ENCODE measurements at regions not wholly inside any gene's neighbourhood (a gene's known extent, or its start where the extent isn't known, plus 50 kb on each side); places are given as distances from the start of the nearest gene placed in this dataset.
A peak's percentile ranks its signal among the peaks of the same experiment; 100 is the strongest.

DNA sequence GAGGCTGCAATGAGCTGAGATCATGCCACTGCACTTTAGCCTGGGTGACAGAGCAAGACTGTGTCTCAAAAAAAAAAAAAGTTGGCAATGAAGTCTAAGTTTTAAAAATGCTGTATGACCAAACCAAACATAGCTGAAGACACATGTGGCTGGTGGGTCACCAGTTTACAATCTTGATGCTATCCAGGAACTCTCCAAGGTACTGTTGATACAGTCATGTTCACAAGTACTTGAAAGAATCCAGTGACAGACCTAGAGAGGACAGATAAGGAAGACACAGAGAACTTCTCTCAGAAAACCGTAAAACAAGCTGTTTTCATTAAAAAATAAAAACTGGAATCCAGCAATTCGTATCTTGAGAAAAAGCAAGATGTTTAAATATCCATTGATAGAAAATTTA lies 95.7 kb downstream of the ACTBL2 start:
- ChIA-PET CTCF (interaction anchor here (0.7 kb wide), 1 partner anchor 18 kb away, joined by 3 read pairs; no protein-coding TSS in a partner anchor), POLR2A (no interaction called here)
- no peak overlapping the region for H3K27ac ChIP-seq (ENCODE audit: extremely low read depth, low read depth, low read length)
- no peaks in the 10 kb centered on the region for H3K4me1 ChIP-seq (ENCODE audit: control insufficient read depth, insufficient read depth, low read length)
- no peak overlapping the region for H3K4me3 ChIP-seq (ENCODE audit: low read depth, low read length)
- no peaks in the 10 kb centered on the region for H3K36me3 ChIP-seq (ENCODE audit: control insufficient read depth in 2 of 2, insufficient read depth in 1 of 2, low read length in 2 of 2)
- TF ChIP-seq ZBTB7A (tag by site-specific recombination; IDR thresholded peaks at IDR 0.05; ENCODE audit: low read depth) = no peak
- TF ChIP-seq, protein P1, sequence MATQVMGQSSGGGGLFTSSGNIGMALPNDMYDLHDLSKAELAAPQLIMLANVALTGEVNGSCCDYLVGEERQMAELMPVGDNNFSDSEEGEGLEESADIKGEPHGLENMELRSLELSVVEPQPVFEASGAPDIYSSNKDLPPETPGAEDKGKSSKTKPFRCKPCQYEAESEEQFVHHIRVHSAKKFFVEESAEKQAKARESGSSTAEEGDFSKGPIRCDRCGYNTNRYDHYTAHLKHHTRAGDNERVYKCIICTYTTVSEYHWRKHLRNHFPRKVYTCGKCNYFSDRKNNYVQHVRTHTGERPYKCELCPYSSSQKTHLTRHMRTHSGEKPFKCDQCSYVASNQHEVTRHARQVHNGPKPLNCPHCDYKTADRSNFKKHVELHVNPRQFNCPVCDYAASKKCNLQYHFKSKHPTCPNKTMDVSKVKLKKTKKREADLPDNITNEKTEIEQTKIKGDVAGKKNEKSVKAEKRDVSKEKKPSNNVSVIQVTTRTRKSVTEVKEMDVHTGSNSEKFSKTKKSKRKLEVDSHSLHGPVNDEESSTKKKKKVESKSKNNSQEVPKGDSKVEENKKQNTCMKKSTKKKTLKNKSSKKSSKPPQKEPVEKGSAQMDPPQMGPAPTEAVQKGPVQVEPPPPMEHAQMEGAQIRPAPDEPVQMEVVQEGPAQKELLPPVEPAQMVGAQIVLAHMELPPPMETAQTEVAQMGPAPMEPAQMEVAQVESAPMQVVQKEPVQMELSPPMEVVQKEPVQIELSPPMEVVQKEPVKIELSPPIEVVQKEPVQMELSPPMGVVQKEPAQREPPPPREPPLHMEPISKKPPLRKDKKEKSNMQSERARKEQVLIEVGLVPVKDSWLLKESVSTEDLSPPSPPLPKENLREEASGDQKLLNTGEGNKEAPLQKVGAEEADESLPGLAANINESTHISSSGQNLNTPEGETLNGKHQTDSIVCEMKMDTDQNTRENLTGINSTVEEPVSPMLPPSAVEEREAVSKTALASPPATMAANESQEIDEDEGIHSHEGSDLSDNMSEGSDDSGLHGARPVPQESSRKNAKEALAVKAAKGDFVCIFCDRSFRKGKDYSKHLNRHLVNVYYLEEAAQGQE (tag by site-specific recombination; IDR thresholded peaks at IDR 0.05) = peak; percentile 92
- H3K9me3 ChIP-seq (ENCODE audit: control insufficient read depth, insufficient read depth, low read depth, low read length) = no peaks in the 10 kb centered on the region

DNA sequence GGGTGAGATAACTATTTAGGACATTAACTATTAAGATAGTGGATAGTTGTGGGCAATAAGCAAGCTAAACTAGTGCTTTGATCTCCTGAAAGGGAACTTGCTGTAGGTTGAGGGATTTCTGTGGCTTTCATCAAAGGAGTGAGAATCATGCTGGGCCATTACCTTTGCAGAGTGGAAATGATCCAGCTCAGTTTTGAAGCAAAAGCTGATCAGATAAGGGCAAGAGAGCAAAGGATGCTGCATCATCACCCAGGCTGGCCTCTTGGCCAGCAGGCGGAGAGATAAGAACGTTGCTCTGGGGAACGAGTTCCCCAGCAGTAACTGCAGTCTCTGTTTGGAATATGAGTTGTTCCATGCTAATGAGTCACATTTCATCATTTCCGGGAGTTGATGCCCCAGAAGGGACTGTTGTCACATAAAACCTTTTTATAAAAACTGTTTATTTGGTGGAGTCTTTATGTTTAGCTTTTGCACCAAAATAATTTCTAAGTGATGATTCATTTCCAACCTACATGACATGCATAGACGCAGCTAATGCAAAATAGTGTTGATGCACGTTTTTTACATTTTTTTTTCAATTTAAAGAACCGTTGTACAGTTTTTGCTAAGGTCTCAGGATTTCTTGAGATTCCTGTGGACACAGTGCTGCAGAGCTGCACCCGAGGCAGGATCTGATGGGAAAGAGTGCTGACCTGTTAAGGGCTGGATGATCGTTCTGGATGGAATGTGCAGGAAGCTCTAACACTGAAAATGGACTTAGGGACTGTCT lies 99.3 kb downstream of the ACTBL2 start:
- Histone ChIP-seq H3K27ac (ENCODE audit: extremely low read depth, low read depth, low read length) (no peak overlapping the region), H3K4me1 (ENCODE audit: control insufficient read depth, insufficient read depth, low read length) (no peaks in the 10 kb centered on the region), H3K4me3 (ENCODE audit: low read depth, low read length) (no peak overlapping the region), H3K36me3 (ENCODE audit: control insufficient read depth in 2 of 2, insufficient read depth in 1 of 2, low read length in 2 of 2) (no peaks in the 10 kb centered on the region), H3K9me3 (ENCODE audit: control insufficient read depth, insufficient read depth, low read depth, low read length) (no peaks in the 10 kb centered on the region)
- POLR2A ChIA-PET = interaction anchor here (1.1 kb wide), 1 partner anchor 51 kb away, joined by 3 read pairs; no protein-coding TSS in a partner anchor
- CTCF ChIA-PET = interaction anchor here (0.6 to 1.1 kb wide), 9 partner anchors 20 to 1472 kb away, joined by 3 to 9 read pairs (median 4); no protein-coding TSS in a partner anchor
- TF ChIP-seq, protein P2, sequence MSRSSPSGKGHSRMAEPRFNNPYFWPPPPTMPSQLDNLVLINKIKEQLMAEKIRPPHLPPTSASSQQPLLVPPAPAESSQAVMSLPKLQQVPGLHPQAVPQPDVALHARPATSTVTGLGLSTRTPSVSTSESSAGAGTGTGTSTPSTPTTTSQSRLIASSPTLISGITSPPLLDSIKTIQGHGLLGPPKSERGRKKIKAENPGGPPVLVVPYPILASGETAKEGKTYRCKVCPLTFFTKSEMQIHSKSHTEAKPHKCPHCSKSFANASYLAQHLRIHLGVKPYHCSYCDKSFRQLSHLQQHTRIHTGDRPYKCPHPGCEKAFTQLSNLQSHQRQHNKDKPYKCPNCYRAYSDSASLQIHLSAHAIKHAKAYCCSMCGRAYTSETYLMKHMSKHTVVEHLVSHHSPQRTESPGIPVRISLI (tag by site-specific recombination; IDR thresholded peaks at IDR 0.05) = 0 out of 2 replicates have a peak, but pooled peaks have one; percentile 65
- TF ChIP-seq ZNF311 (tag by site-specific recombination; IDR thresholded peaks at IDR 0.05; ENCODE audit: borderline replicate concordance) (no peak), ZNF660 (tag by site-specific recombination; IDR thresholded peaks at IDR 0.05) (peak; percentile 88), ZBTB20 (tag by site-specific recombination; IDR thresholded peaks at IDR 0.05) (no peak), MEIS1 (CRISPR knock-in tag; IDR thresholded peaks at IDR 0.05; ENCODE audit: borderline replicate concordance) (no peak), ZNF10 (tag by site-specific recombination; IDR thresholded peaks at IDR 0.05) (no peak), ZNF292 (tag by site-specific recombination; IDR thresholded peaks at IDR 0.05; ENCODE audit: borderline replicate concordance, low read depth) (no peak), ZNF529 (tag by site-specific recombination; IDR thresholded peaks at IDR 0.05; ENCODE audit: insufficient replicate concordance) (no peak), ZNF114 (tag by site-specific recombination; IDR thresholded peaks at IDR 0.05) (no peak), KLF9 (tag by site-specific recombination; IDR thresholded peaks at IDR 0.05; ENCODE audit: low read depth) (no peak), KLF16 (tag by site-specific recombination; IDR thresholded peaks at IDR 0.05) (no peak), ZNF426 (tag by site-specific recombination; IDR thresholded peaks at IDR 0.05) (no peak), GLI2 (tag by site-specific recombination; IDR thresholded peaks at IDR 0.05; ENCODE audit: borderline replicate concordance, low read depth) (no peak), KLF1 (tag by site-specific recombination; IDR thresholded peaks at IDR 0.05) (no peak), ZXDB (tag by site-specific recombination; IDR thresholded peaks at IDR 0.05) (0 out of 2 replicates have a peak, but pooled peaks have one; percentile 13), YY2 (tag by site-specific recombination; IDR thresholded peaks at IDR 0.05) (no peak), ZFP69B (tag by site-specific recombination; IDR thresholded peaks at IDR 0.05) (no peak), HOXA7 (CRISPR knock-in tag; IDR thresholded peaks at IDR 0.05; ENCODE audit: borderline replicate concordance) (no peak), SETDB1 (IDR thresholded peaks at IDR 0.05; ENCODE audit: insufficient read length, low read length) (peak; percentile 50)
- TF ChIP-seq, protein P3, sequence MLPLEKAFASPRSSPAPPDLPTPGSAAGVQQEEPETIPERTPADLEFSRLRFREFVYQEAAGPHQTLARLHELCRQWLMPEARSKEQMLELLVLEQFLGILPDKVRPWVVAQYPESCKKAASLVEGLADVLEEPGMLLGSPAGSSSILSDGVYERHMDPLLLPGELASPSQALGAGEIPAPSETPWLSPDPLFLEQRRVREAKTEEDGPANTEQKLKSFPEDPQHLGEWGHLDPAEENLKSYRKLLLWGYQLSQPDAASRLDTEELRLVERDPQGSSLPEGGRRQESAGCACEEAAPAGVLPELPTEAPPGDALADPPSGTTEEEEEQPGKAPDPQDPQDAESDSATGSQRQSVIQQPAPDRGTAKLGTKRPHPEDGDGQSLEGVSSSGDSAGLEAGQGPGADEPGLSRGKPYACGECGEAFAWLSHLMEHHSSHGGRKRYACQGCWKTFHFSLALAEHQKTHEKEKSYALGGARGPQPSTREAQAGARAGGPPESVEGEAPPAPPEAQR (tag by site-specific recombination; IDR thresholded peaks at IDR 0.05) = no peak
- TF ChIP-seq, protein P4, sequence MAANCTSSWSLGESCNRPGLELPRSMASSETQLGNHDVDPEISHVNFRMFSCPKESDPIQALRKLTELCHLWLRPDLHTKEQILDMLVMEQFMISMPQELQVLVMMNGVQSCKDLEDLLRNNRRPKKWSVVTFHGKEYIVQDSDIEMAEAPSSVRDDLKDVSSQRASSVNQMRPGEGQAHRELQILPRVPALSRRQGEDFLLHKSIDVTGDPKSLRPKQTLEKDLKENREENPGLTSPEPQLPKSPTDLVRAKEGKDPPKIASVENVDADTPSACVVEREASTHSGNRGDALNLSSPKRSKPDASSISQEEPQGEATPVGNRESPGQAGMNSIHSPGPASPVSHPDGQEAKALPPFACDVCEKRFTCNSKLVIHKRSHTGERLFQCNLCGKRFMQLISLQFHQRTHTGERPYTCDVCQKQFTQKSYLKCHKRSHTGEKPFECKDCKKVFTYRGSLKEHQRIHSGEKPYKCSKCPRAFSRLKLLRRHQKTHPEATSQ (tag by site-specific recombination; IDR thresholded peaks at IDR 0.05) = no peak
- TF ChIP-seq, protein P5, sequence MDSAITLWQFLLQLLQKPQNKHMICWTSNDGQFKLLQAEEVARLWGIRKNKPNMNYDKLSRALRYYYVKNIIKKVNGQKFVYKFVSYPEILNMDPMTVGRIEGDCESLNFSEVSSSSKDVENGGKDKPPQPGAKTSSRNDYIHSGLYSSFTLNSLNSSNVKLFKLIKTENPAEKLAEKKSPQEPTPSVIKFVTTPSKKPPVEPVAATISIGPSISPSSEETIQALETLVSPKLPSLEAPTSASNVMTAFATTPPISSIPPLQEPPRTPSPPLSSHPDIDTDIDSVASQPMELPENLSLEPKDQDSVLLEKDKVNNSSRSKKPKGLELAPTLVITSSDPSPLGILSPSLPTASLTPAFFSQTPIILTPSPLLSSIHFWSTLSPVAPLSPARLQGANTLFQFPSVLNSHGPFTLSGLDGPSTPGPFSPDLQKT (IDR thresholded peaks at IDR 0.05; ENCODE audit: borderline replicate concordance, low read depth, low read length) = no peak
- TF ChIP-seq, protein P6, sequence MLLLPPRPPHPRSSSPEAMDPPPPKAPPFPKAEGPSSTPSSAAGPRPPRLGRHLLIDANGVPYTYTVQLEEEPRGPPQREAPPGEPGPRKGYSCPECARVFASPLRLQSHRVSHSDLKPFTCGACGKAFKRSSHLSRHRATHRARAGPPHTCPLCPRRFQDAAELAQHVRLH (tag by site-specific recombination; IDR thresholded peaks at IDR 0.05) = no peak
